Ectodermal cell (in vitro differentiated cells): ENCODE measurements at regions not wholly inside any gene's neighbourhood (a gene's known extent, or its start where the extent isn't known, plus 50 kb on each side); places are given as distances from the start of the nearest gene placed in this dataset.
"Not testable (repeated sequence)": the region's sequence is repeated elsewhere in the genome, so short reads cannot be mapped to it uniquely, and the experiment has no call there.

ENCODE experiments used
- H3K27ac ChIP-seq: 2 replicates; pipeline ENCODE4 v1.7.0; 2013; ENCODE audit warnings: mild to moderate bottlenecking, low read depth, low read length; ENCODE audit not compliant: insufficient read depth, poor library complexity, severe bottlenecking
- H3K27me3 ChIP-seq: 2 replicates; pipeline ENCODE4 v1.7.0; 2013; ENCODE audit warnings: mild to moderate bottlenecking, low read length; ENCODE audit not compliant: insufficient read depth, control insufficient read depth, poor library complexity, severe bottlenecking
- H3K36me3 ChIP-seq: one replicate; pipeline ENCODE4 v1.7.0; 2013; ENCODE audit warnings: low read length; ENCODE audit not compliant: control insufficient read depth, insufficient read depth
- H3K4me1 ChIP-seq: one replicate; pipeline ENCODE4 v1.7.0; 2013; ENCODE audit warnings: low read length; ENCODE audit not compliant: control insufficient read depth, insufficient read depth
- H3K4me3 ChIP-seq: 2 replicates; pipeline ENCODE4 v1.7.0; 2013; ENCODE audit warnings: low read depth, low read length, control low read depth; ENCODE audit not compliant: insufficient read depth
- H3K9me3 ChIP-seq: 2 replicates; pipeline ENCODE4 v1.7.0; 2013; ENCODE audit warnings: mild to moderate bottlenecking, low read length, moderate library complexity; ENCODE audit not compliant: control insufficient read depth
- WGBS, 2 experiments: methylation state at CpG; one replicate each; pipeline ENCODE4 v1.1.7; 2013; ENCODE audit warnings: missing lambda C conversion rate in 2 of 2; 5-methylcytosine and 5-hydroxymethylcytosine counted together

DNA sequence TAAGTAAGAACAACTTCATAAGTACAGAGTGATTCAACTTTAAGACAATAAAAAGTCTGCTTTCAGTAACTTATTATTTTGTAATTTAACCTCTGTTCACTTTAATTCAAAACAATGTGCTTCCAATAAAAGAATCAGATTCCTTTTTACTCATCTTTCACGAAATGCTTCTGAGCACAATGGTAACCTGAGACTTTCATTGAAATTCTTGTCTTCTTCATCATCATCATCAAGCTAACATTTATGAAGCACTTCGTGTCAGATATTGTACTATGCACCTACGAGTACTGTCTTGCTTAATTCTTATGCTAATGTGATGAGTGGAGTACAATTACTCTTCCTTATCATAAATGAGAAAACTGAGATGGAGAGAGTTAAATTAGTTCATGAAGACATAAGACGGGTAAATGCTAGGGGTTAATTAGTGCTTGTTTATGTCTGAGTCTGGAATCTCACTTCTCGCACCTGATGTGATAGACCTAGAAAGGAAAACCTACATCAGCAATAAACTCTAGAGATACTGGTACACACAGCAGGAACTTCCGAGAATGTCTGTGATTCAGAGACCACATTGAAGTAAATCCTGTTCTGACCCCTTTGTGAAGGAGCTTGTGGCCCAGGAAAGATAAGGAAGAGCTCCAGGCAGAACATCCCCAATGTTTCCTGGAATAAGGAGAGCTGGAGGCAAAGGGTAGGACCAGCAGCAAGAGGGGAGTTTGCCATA is 227.6 kb upstream of the ETAA1 start:
- Histone ChIP-seq H3K36me3 (no peaks in the 10 kb centered on the region), H3K4me1 (no peaks in the 10 kb centered on the region), H3K27me3 (no peaks in the 10 kb centered on the region), H3K9me3 (no peaks in the 10 kb centered on the region), H3K27ac (no peak overlapping the region), H3K4me3 (no peak overlapping the region)
- 91 to 98% methylated on average over 6 of the region's 6 CpGs for WGBS, 2 experiments

DNA sequence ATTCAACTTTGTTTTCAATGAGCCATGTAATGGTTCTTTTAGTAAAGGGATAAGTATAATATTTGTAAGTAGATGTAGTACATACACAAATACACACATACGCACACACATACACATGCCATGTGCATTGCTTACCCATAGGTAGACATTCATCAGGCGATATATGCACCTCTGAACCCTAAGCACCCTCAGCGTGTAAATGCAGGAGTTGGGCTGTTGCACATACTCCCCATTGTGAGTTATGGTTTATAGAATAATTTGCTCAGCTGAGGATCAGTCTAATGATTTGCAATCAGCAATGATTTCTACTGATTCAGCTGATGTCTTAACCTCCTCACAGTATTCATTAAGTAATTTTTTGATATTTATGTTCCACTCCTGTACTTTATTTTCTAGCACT is 217.6 kb upstream of the ETAA1 start:
- no peaks in the 10 kb centered on the region for H3K36me3 ChIP-seq
- 95 to 100% methylated on average over 2 to 3 of the region's 3 CpGs for WGBS, 2 experiments
- no peaks in the 10 kb centered on the region for H3K4me1 ChIP-seq

DNA sequence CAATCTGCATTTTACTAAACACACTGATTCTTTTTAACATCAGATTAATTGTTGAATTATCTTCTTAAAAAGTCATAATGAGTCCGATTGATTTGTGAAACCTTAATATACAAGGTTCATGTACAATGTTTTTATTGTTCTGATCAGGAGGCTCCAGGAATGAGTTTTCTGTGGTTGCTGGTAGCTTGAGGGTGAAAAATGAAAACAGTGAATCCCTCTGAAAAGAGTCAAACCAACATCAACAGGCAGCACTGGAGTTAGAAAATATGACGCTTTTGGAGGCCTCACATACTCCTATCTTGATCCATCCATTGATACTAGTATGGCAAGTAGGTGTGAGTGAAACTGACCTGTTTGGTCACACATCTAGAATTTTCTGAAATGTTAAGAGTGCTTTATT is 216.3 kb upstream of the ETAA1 start:
- no peak overlapping the region for H3K4me3 ChIP-seq
- no peaks in the 10 kb centered on the region for H3K36me3 ChIP-seq
- H3K4me1 ChIP-seq, result no peaks in the 10 kb centered on the region
- H3K27ac ChIP-seq, result no peak overlapping the region
- no peaks in the 10 kb centered on the region for H3K9me3 ChIP-seq
- WGBS, 2 experiments, result 93 to 96% methylated on average over 2 of the region's 2 CpGs
- no peaks in the 10 kb centered on the region for H3K27me3 ChIP-seq

More for the DNA sequence above, 217.6 kb upstream of the ETAA1 start:
- H3K9me3 ChIP-seq, result no peaks in the 10 kb centered on the region
- no peak overlapping the region for H3K27ac ChIP-seq
- H3K27me3 ChIP-seq, result no peaks in the 10 kb centered on the region
- H3K4me3 ChIP-seq, result no peak overlapping the region

DNA sequence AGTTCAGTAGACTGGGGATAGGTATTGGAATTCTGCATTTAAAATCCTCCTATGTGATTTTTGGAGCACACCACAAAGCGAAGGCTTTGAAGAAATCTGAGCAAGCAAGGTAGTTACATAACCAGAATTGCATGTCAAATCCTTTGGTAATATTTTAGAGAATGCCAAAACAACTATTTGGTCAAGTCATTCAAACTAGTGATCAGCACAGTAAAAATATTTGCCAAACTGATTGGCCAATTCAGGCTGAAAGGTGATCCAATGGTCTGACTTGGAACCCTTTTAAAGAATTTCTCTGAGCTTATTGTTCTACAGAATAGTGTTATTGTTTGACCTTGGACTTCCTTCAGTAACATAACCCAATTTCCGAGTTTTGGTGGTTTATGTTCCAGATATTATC is 214.2 kb upstream of the ETAA1 start:
- no peak overlapping the region for H3K27ac ChIP-seq
- WGBS, 2 experiments, result 88 to 100% methylated on average over 1 to 2 of the region's 2 CpGs
- no peak overlapping the region for H3K4me3 ChIP-seq
- no peaks in the 10 kb centered on the region for H3K27me3 ChIP-seq
- no peaks in the 10 kb centered on the region for H3K4me1 ChIP-seq
- no peaks in the 10 kb centered on the region for H3K9me3 ChIP-seq
- H3K36me3 ChIP-seq, result no peaks in the 10 kb centered on the region

DNA sequence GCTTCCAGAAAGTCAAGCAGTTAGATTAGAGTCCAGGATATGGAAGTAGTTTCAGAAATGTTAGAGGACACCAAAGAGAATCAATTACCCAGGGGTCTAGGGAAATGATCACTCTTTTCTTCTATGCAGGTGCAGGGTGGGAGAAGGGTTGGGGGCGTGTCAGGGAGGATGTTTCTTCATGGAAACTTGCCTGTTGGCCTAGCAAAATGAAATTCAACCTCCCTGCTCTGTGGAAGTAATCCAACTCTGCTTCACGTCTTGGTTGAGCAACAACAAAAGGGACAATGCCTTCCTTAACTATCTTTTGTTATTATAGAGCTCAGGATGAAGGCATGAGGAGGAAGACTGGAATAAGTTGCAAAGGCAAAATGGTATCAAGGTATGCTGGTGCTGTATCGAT is 210.8 kb upstream of the ETAA1 start:
- Histone ChIP-seq H3K27ac (no peak overlapping the region), H3K4me3 (no peak overlapping the region), H3K27me3 (no peaks in the 10 kb centered on the region), H3K4me1 (no peaks in the 10 kb centered on the region), H3K9me3 (no peaks in the 10 kb centered on the region), H3K36me3 (no peaks in the 10 kb centered on the region)
- 85 to 89% methylated on average over 3 of the region's 3 CpGs for WGBS, 2 experiments

DNA sequence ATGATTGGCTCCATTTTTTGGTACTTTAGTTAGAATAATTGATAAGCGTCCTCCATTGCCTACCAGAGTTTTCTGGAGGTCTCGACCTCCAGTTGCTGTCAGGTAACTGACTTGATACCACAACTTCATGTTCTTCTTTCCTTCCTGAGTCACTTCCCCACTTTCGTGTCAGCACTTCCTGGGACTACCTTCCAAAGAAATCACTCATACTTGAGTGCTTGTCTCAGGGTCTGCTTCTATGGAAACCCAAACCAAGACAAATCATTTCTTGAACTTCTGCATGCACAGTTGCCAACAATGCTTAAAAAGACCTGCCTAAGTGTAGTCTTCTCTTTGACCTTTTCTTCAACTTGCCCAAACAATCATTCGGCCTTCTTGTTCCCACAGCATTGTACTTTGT is 210.3 kb upstream of the ETAA1 start:
- Histone ChIP-seq H3K27me3 (no peaks in the 10 kb centered on the region), H3K4me1 (no peaks in the 10 kb centered on the region), H3K27ac (no peak overlapping the region), H3K4me3 (no peak overlapping the region), H3K36me3 (no peaks in the 10 kb centered on the region), H3K9me3 (no peaks in the 10 kb centered on the region)
- WGBS, 2 experiments, result 90 to 94% methylated on average over 4 of the region's 4 CpGs

GRCh38 chr2:67195327-67195726 is 201.8 kb upstream of the ETAA1 start:
- not testable (repeated sequence) for H3K9me3 ChIP-seq, H3K4me3 ChIP-seq, H3K4me1 ChIP-seq, H3K27me3 ChIP-seq, H3K36me3 ChIP-seq, H3K27ac ChIP-seq
- WGBS, 2 experiments, result 93% methylated on average over 8 of the region's 8 CpGs

- no peak overlapping the region for H3K27ac ChIP-seq
- H3K4me1 ChIP-seq, result no peaks in the 10 kb centered on the region
- 93 to 96% methylated on average over 3 of the region's 3 CpGs for WGBS, 2 experiments
- no peaks in the 10 kb centered on the region for H3K36me3 ChIP-seq
- no peaks in the 10 kb centered on the region for H3K27me3 ChIP-seq
- peaks cover under 1% of the 10 kb centered on the region for H3K9me3 ChIP-seq
- no peak overlapping the region for H3K4me3 ChIP-seq
Observed at GRCh38 chr2:67201521-67201920, 195.6 kb upstream of the ETAA1 start.

GRCh38 chr2:67204349-67204748 is 192.8 kb upstream of the ETAA1 start:
- Histone ChIP-seq H3K27me3 (no peaks in the 10 kb centered on the region), H3K27ac (no peak overlapping the region), H3K9me3 (no peaks in the 10 kb centered on the region), H3K4me3 (no peak overlapping the region), H3K36me3 (no peaks in the 10 kb centered on the region), H3K4me1 (no peaks in the 10 kb centered on the region)
- 100% methylated on average over 1 of the region's 1 CpG for WGBS, 2 experiments

GRCh38 chr2:67208887-67209500 is 188.1 kb upstream of the ETAA1 start:
- Histone ChIP-seq H3K4me3 (no peak overlapping the region), H3K4me1 (no peaks in the 10 kb centered on the region), H3K27me3 (no peaks in the 10 kb centered on the region), H3K27ac (no peak overlapping the region), H3K9me3 (no peaks in the 10 kb centered on the region), H3K36me3 (no peaks in the 10 kb centered on the region)
- WGBS, 2 experiments, result 92 to 96% methylated on average over 1 of the region's 3 CpGs
